Neural progenitor cell (in vitro differentiated cells): ENCODE measurements at regions not wholly inside any gene's neighbourhood (a gene's known extent, or its start where the extent isn't known, plus 50 kb on each side); places are given as distances from the start of the nearest gene placed in this dataset.
A peak's percentile ranks its signal among the peaks of the same experiment; 100 is the strongest.

Source experiments
- DNase-seq: peaks from one replicate; pipeline ENCODE4 v3.0.0-alpha.2; 2016; ENCODE audit warnings: low spot score
- H2AFZ ChIP-seq: fragments of 200-600 bp; sonication (generic); replicated peaks from 2 replicates; pipeline ENCODE4 v1.6.1; 2016; ENCODE audit warnings: antibody characterized with exemption
- H3F3A ChIP-seq: fragments of 200-600 bp; sonication (generic); 2 replicates; pipeline ENCODE4 v1.6.1; 2016; ENCODE audit warnings: antibody characterized with exemption, low read depth
- H3K27ac ChIP-seq: fragments of 200-600 bp; sonication (generic); 2 replicates; pipeline ENCODE4 v1.5.1; 2016; ENCODE audit warnings: mild to moderate bottlenecking
- H3K27me3 ChIP-seq: fragments of 200-600 bp; sonication (generic); 2 replicates; pipeline ENCODE4 v1.6.1; 2016; ENCODE audit warnings: mild to moderate bottlenecking, moderate library complexity
- H3K36me3 ChIP-seq: fragments of 200-600 bp; sonication (generic); 2 replicates; pipeline ENCODE4 v1.5.1; 2016
- H3K4me1 ChIP-seq: fragments of 200-600 bp; sonication (generic); 2 replicates; pipeline ENCODE4 v1.6.1; 2016; ENCODE audit warnings: mixed run types
- H3K4me2 ChIP-seq: fragments of 200-600 bp; sonication (generic); 2 replicates; pipeline ENCODE4 v1.6.1; 2016
- H3K4me3 ChIP-seq: fragments of 200-600 bp; sonication (generic); 2 replicates; pipeline ENCODE4 v1.5.1; 2016
- H3K79me2 ChIP-seq: fragments of 200-600 bp; sonication (generic); 2 replicates; pipeline ENCODE4 v1.6.1; 2016; ENCODE audit warnings: low read depth
- H3K9ac ChIP-seq: fragments of 200-600 bp; sonication (generic); 2 replicates; pipeline ENCODE4 v1.6.1; 2016
- H3K9me3 ChIP-seq: fragments of 200-600 bp; sonication (generic); 2 replicates; pipeline ENCODE4 v1.5.1; 2016; ENCODE audit warnings: low read depth
- H4K20me1 ChIP-seq: fragments of 200-600 bp; sonication (generic); 2 replicates; pipeline ENCODE4 v1.6.1; 2016; ENCODE audit warnings: low read depth
- H3K27ac Mint-ChIP-seq: 3 replicates; pipeline ENCODE4 v1.8.0; 2021; ENCODE audit warnings: mixed read lengths
- H3K27me3 Mint-ChIP-seq: 2 replicates; pipeline ENCODE4 v1.8.0; 2022; ENCODE audit warnings: low read depth, mild to moderate bottlenecking, inconsistent platforms, moderate library complexity, mixed read lengths; ENCODE audit not compliant: insufficient read depth
- H3K36me3 Mint-ChIP-seq: 3 replicates; pipeline ENCODE4 v1.8.0; 2021; ENCODE audit warnings: mixed read lengths
- H3K4me1 Mint-ChIP-seq: 3 replicates; pipeline ENCODE4 v1.8.0; 2021; ENCODE audit warnings: mixed read lengths
- H3K4me3 Mint-ChIP-seq: 3 replicates; pipeline ENCODE4 v1.8.0; 2021; ENCODE audit warnings: mild to moderate bottlenecking, moderate library complexity, mixed read lengths
- H3K9me3 Mint-ChIP-seq: 3 replicates; pipeline ENCODE4 v1.8.0; 2020; ENCODE audit warnings: mixed read lengths
- CTCF ChIP-seq: fragments of 200-600 bp; sonication (generic); IDR thresholded peaks from 2 replicates; pipeline ENCODE4 v1.5.1; 2017; ENCODE audit warnings: antibody characterized with exemption, mild to moderate bottlenecking
- EZH2 ChIP-seq: fragments of 200-600 bp; sonication (generic); IDR thresholded peaks from 2 replicates; pipeline ENCODE4 v1.6.1; 2017; ENCODE audit warnings: antibody characterized with exemption, mild to moderate bottlenecking, moderate library complexity
- EZH2phosphoT487 ChIP-seq: fragments of 200-600 bp; sonication (generic); IDR thresholded peaks from 2 replicates; pipeline ENCODE4 v1.6.1; 2017; ENCODE audit warnings: antibody characterized with exemption

GRCh38 chrX:110418316-110419235 is 59.9 kb downstream of the RTL9 start:
- H3K36me3 ChIP-seq, result no peaks in the 10 kb centered on the region
- no peak overlapping the region for H3K27ac ChIP-seq
- no peak overlapping the region for H3K4me3 ChIP-seq
- H3K4me2 ChIP-seq, result no peak overlapping the region
- H3F3A ChIP-seq, result no peaks in the 10 kb centered on the region
- peaks cover 7% of the 10 kb centered on the region for H3K27me3 Mint-ChIP-seq
- peak overlapping the region; percentile 79 for H2AFZ ChIP-seq
- no peaks in the 10 kb centered on the region for H3K36me3 Mint-ChIP-seq
- H3K4me3 Mint-ChIP-seq, result peak overlapping the region; percentile 44
- no peaks in the 10 kb centered on the region for H3K79me2 ChIP-seq
- DNase-seq, result peak; percentile 59
- no peak overlapping the region for H3K9ac ChIP-seq
- H3K4me1 ChIP-seq, result peaks cover 7% of the 10 kb centered on the region
- no peaks in the 10 kb centered on the region for H4K20me1 ChIP-seq
- no peaks in the 10 kb centered on the region for H3K9me3 Mint-ChIP-seq
- peak; percentile 55 for TF ChIP-seq CTCF
- TF ChIP-seq EZH2phosphoT487, result no peak
- no peak for TF ChIP-seq EZH2
- H3K4me1 Mint-ChIP-seq, result peaks cover 41% of the 10 kb centered on the region
- peak overlapping the region; percentile 96 for H3K27ac Mint-ChIP-seq
- H3K27me3 ChIP-seq, result no peaks in the 10 kb centered on the region
- no peaks in the 10 kb centered on the region for H3K9me3 ChIP-seq

GRCh38 chrX:110419512-110419911 is 60.9 kb downstream of the RTL9 start:
- no peak overlapping the region for H3K27ac Mint-ChIP-seq

GRCh38 chrX:110420771-110421499 is 62.3 kb downstream of the RTL9 start:
- no peak for DNase-seq
- H3K4me1 Mint-ChIP-seq, result peaks cover 42% of the 10 kb centered on the region
- Histone ChIP-seq H3K79me2 (no peaks in the 10 kb centered on the region), H3K36me3 (no peaks in the 10 kb centered on the region), H3K27ac (no peak overlapping the region), H2AFZ (no peak overlapping the region), H3K4me2 (no peak overlapping the region), H3F3A (no peaks in the 10 kb centered on the region), H3K9me3 (no peaks in the 10 kb centered on the region), H3K27me3 (no peaks in the 10 kb centered on the region), H4K20me1 (no peaks in the 10 kb centered on the region), H3K4me3 (no peak overlapping the region), H3K9ac (no peak overlapping the region), H3K4me1 (peaks cover 7% of the 10 kb centered on the region)
- no peaks in the 10 kb centered on the region for H3K9me3 Mint-ChIP-seq
- no peak overlapping the region for H3K4me3 Mint-ChIP-seq
- TF ChIP-seq EZH2, result no peak
- peak; percentile 36 for TF ChIP-seq CTCF
- H3K27ac Mint-ChIP-seq, result no peak overlapping the region
- H3K36me3 Mint-ChIP-seq, result no peaks in the 10 kb centered on the region
- H3K27me3 Mint-ChIP-seq, result peaks cover 7% of the 10 kb centered on the region

More at GRCh38 chrX:110419512-110419911, 60.9 kb downstream of the RTL9 start:
- H4K20me1 ChIP-seq, result no peaks in the 10 kb centered on the region
- Mint-ChIP-seq H3K4me3 (no peak overlapping the region), H3K9me3 (no peaks in the 10 kb centered on the region), H3K4me1 (peaks cover 41% of the 10 kb centered on the region), H3K27me3 (peaks cover 7% of the 10 kb centered on the region), H3K36me3 (no peaks in the 10 kb centered on the region)
- H3F3A ChIP-seq, result no peaks in the 10 kb centered on the region
- no peak overlapping the region for H3K4me2 ChIP-seq
- H2AFZ ChIP-seq, result no peak overlapping the region
- no peak for DNase-seq
- no peaks in the 10 kb centered on the region for H3K27me3 ChIP-seq
- no peaks in the 10 kb centered on the region for H3K79me2 ChIP-seq
- peaks cover 7% of the 10 kb centered on the region for H3K4me1 ChIP-seq
- H3K9me3 ChIP-seq, result no peaks in the 10 kb centered on the region
- H3K4me3 ChIP-seq, result no peak overlapping the region
- H3K27ac ChIP-seq, result no peak overlapping the region
- TF ChIP-seq CTCF (no peak), EZH2phosphoT487 (no peak), EZH2 (no peak)
- H3K36me3 ChIP-seq, result no peaks in the 10 kb centered on the region
- H3K9ac ChIP-seq, result no peak overlapping the region
